ENCODE measurements at regions not wholly inside any gene's neighbourhood (a gene's known extent, or its start where the extent isn't known, plus 50 kb on each side); places are given as distances from the start of the nearest gene placed in this dataset.

GRCh38 chr2:160940699-160941098 lies 219.5 kb upstream of the TANK start:
- no peak for TF ChIP-seq CTCF (conservative IDR thresholded peaks at IDR 0.05; ENCODE audit: low read length)
- TF ChIP-seq EZH2phosphoT487 (IDR thresholded peaks at IDR 0.05; ENCODE audit: borderline replicate concordance), result no peak

Measured in Loucy (cell line).